GM18868 (cell line): ENCODE measurements at regions not wholly inside any gene's neighbourhood (a gene's known extent, or its start where the extent isn't known, plus 50 kb on each side); places are given as distances from the start of the nearest gene placed in this dataset.
"Not testable (repeated sequence)": the region's sequence is repeated elsewhere in the genome, so short reads cannot be mapped to it uniquely, and the experiment has no call there.

Experiments
- ATAC-seq: cut with Tn5 transposase; IDR thresholded peaks from one replicate; pipeline ENCODE4 v1.9.1; 2021; ENCODE audit warnings: mild to moderate bottlenecking, moderate library complexity; ENCODE audit not compliant: unreplicated experiment

DNA sequence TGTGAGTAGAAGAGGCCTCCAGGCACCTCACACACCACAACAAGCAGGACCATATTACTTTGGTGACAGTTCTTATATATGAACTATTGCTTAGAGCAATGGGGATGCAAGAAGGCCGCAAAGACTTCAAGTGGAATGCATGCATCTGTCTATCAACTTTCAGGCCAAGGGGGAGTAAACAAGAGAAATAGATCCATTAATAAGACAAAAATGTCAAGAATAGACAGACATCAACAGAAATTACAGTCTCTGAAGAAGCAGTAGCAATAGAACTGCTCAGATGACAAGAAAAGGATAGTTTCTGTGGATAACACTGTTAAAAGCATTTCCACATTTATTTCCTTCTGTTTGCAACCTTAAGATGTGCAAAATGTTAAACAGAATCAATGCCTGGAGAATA is 1057.7 kb downstream of the UQCRFS1 start:
- ATAC-seq = no peak

DNA sequence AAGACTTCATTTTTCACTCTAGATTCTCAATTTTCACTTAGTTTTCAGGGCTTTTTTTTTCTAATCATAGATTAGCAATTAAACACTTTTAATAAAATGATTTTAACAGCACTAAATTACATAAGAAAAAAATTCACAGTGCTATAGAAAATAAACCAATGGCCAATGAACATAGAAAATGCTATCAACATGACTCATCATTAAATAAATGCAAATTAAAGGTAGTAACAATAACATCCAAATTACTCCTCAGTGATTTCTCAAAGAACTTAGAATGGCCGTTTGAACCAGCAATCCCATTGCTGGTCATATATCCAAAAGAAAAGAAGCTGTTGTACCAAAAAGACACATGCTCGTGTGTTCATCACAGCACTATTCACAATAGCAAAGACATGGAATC is 1058.9 kb downstream of the UQCRFS1 start:
- ATAC-seq = no peak

DNA sequence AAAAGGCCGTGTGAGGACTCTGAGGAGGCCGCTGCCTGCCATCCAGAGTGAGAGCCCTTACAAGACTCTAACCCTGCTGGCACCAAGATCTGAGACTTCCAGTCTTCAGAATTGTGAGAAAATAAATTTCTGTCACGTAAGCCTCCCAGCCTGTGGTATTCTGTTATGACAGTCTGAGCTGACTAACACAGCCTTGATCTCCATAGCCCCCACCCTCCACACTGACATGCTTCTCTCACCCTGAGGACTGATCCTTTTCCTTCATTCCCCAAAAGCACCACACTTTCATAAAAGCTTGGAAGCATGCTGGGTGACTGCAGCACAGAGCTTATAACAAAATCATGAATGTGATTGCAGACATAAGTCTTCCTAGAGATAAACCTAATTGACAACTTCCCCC is 1059.8 kb downstream of the UQCRFS1 start:
- ATAC-seq = no peak

DNA sequence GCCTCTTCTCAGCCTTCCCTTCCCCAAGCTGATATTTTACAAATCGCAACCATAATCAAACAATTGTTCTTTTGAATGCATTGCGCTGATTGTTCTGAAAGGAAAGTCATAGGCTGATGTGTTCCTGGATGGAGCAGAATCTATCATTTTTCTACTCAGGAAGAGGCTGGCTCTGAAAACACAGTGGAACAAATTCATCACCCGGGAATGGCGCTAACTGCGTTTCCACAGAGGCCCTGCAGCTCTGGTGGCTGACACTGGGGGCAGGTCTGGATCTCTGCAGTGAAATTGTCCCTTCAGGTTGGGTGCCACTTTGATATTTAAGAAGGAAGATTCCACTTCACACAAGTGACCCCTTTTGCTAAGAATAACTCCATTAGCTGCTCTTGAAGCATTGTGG is 1060.8 kb downstream of the UQCRFS1 start:
- no peak for ATAC-seq

DNA sequence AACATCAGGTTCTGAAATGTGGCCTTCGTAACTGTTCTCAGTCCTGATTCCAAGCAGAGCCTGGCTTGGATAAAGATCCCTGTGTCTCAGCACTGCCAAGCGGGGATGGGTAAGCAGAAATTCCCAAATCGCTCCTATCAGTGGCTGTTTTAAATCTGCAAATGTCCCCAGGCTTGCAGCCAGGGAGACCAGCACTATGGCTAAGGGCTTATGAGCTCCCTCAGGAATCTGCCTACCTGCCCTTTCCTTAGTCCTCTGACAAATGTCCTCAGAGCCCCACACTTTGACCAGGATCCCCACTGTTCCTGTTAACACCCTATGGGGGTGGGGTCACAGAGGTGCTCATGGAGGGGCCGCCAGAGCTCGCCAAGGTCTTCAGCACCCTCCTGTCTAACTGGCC is 1062.8 kb downstream of the UQCRFS1 start:
- no peak for ATAC-seq

DNA sequence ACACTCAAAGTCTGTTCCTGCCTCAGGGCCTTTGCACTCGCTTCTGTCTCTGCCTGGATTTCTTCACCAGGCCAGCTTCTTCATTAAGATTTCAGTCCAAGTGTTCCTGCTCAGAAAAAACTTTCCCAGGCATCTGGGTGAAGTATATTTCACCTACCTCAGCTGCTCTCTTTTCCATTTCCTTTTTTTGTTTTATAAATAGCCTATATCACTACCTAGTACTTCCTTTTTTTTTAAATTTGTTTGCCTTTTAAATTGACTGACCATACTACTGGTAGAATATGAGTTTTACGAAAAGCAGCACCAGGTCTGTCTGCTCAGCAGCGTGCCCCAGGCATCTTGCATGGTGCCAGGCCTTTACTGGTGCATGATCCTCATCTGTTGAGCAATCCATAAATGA is 1064.4 kb downstream of the UQCRFS1 start:
- ATAC-seq = no peak

DNA sequence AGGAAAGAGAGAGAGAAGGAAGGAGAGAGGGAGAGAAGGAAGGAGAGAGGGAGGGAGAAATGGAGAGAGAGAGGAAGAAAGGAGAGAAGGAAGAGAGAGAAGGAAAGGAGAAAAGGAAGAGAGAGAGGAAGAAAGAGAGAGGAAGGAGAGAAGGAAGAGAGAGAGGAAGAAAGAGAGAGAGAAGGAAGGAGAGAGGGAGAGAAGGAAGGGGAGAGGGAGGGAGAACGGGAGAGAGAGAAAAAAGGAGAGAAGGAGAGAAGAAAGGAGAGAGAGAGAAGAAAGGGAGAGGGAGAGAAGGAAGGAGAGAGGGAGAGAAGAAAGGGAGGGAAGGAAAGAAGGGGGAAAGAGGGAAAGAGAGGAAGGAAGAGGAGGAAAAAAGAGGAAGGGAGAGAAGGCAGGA is 1070.7 kb downstream of the UQCRFS1 start:
- no peak for ATAC-seq

DNA sequence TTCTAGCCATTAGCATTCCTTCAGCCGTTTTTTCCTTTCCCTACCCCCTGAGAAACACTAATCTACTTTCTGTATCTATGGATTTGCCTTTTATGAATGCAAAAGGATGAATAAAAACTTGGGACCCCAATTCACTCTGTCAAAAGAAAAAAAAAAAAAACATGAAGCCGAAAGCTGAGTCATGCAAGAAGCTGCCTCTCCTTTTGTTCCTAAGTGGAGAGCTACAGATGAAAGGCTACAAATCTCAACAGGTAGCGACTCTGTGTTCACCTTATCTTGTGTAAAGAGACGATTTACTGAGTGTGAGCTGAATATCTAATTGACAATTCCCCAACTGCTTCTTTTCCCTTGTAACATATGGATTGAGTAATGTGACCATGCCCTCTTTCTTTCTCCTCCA is 1072.8 kb downstream of the UQCRFS1 start:
- no peak for ATAC-seq

DNA sequence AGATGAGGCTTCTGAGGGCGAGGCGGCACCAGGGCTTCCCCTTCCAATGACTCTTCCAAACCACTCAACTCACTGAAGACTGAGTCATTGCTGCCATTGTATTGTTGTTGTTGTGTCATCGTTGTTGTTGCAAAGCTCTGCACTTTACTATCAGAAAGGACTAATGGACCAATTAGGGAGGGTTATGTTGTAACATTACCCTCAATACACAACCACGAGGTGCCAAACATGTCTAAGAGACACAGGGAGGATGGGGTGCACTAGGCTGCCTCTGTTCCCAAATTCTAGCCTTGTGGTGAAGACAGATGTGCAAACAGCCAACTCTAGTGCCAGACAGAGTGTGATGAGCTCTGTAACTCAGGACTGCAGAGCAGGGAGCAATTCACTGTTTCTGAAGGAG is 1075.2 kb downstream of the UQCRFS1 start:
- no peak for ATAC-seq

DNA sequence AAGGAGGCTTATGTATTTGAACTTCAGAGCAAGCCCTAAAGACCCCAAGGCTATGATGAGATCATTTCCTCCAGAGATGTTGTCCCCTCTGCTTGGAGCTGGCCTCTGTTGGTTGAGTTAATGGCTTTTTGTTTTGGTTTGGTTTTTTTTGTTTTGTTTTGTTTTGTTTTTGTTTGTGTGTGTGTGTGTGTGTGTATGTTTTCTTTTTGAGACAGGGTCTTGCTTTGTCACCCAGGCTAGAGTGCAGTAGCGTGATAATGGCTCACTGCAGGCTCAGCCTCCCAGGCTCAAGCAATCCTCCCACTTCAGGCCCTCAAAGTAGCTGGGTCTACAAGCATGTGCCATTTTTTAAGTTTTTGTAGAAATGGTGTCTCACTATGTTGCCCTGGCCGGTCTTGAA is 1076.2 kb downstream of the UQCRFS1 start:
- ATAC-seq = no peak

DNA sequence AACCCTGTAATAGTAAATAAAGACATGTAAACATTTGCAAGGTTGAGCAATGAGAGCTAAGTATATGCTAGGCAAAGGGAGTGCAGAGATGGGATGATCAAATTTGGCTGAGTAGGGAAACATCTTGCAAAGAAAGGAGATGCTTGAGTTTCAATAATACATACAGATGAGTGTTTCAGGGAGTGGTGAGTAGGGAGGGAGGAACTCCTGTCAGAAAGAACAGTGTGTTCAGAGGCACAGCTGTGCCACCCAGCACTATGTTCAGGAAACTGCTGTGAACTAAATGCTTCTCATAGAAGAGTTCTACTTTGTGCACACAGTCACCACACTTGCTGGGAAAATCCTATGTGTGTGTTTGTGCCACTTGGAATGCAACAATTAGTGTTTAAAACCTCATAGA is 1077.1 kb downstream of the UQCRFS1 start:
- no peak for ATAC-seq

DNA sequence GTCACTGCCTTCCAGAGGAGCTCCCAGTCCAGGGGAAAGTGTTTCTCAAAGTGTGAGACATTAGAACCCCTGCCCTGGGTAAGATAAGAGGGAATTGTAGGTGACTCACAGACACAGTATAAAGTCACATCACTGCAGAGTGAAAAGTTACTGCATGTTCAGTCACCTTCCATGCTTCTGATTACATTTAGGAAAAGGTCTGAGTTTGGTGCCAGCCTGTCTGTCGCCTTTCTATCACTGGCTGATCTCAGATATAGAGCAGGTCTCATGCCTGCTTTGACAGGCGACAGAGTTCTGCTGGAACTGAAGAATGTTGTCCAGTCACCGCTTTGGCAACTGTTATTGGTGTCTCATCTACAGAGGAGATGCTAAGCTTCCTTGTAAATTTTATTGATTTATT is 1078.6 kb downstream of the UQCRFS1 start:
- no peak for ATAC-seq

DNA sequence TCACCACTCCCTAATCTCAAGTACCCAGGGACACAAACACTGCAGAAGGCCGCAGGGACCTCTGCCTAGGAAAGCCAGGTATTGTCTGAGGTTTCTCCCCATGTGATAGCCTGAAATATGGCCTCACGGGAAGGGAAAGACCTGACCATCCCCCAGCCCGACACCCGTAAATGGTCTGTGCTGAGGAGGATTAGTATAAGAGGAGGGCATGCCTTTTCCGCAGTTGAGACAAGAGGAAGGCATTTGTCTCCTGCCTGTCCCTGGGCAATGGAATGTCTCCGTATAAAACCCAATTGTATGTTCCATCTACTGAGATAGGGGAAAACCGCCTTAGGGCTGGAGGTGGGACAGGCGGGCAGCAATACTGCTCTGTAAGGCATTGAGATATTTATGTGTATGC is 1082.1 kb downstream of the UQCRFS1 start:
- not testable (repeated sequence) for ATAC-seq

DNA sequence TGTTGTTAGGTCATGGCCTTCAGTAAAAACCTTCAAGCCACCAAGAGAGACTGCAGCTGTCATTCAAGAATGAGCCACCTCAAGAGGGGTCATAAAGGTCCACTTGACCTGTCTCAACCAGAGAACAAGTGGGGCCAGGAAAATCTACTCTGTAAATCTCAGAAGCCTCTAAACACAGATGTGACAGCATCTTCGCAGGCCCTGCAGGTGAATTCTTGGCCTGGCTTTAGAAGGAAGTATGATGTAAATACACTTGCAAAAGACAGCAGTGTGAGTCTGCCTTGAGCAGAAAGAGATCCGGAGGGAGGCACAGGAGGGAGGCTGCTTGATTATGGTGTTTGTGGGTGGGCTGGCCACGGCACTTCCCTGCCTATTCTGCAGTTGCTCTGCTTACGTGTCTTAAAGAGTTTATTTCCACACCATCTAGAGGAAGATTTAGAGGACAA is 1082.9 kb downstream of the UQCRFS1 start:
- ATAC-seq = no peak

DNA sequence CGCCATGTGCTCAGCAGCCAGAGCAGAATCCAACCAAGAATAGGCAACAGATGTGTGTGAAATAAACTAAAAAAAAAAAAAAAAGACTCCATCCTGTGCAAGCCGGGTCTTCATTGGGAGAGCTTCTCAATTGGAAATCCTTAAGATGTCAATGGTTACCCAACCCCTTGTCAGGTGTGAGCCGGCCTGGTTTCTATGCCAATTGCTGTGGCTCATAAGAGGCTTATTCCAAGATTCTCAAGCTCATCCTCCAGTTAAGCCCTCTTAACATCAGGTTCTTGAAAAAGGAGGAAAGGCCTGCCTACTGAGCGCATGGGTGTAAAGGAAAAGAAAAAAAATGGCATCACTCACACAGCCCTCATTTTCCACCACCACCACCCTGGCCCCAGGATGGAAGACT is 1084.6 kb downstream of the UQCRFS1 start:
- ATAC-seq = no peak

DNA sequence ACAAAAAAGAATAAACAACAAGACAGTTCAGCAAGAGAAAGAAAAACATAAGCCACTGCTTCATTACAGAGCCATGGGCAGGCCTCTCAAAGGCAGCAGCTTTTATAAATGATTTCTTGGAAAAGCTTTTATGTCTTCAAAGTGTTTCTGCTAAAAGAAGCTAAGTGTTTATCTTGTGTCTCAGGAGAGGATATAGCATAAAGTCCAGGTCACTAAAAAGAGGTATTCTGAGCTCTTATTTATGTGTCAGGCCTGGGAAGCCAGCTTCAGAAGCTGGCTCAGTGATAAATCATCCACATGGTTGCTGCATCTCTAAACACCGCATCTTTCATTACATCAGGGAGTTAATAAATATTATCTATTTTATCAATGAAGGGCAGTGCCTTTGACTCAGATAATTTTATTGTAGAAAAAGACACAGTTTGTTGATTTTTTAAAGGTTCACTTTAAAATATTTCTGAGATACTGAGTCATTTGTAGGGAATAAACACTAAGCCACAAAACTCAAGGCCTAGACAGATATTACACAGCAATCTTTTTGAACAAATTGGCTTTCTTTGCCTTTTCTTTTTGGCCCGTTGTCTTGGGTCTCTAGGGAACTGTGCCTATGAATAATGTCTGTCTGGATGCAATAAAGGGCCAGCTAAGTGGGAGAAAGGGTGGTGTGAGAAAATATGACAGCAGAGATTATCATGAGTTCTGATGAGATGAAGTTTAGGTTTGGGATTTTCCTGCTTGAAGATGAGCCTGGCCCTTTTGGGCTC is 1086.6 kb downstream of the UQCRFS1 start:
- no peak for ATAC-seq

DNA sequence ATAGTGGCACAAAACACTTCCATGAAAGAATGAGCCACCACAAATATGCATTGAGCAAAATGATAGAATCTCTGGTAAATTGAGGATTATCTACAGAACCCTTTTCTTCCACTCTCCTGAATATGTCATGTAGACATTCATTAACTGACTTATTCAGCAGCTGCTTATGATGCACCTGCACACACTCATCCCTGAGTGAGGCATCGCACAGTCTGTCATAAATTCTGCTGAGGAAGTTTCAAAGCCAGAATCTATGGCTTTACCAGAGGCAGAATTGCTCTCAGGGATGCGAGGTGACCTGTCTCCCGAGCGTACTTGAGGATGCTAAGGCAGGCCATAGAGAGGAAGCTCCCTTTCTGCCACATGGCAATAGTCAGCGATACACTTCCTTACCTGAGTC is 1090.2 kb downstream of the UQCRFS1 start:
- no peak for ATAC-seq

DNA sequence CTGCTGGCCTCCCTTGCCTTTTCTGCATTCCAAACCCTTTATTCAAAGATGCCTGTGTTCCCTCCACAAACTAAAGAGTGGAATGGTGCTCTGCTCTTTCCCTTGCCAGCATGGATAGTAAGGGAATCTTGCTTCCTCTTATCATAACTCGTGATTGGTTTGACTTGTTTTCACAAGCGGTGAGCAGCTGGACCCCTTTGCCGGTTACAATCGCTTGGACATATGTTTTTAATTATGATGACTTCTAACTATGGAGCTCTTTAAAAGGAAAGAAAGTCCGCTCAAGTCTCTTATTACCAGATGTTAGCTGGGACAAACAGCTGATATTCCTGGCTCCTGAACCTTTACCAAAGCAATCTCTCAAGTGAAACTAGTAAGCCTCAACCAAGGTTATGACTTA is 1094.7 kb downstream of the UQCRFS1 start:
- no peak for ATAC-seq

DNA sequence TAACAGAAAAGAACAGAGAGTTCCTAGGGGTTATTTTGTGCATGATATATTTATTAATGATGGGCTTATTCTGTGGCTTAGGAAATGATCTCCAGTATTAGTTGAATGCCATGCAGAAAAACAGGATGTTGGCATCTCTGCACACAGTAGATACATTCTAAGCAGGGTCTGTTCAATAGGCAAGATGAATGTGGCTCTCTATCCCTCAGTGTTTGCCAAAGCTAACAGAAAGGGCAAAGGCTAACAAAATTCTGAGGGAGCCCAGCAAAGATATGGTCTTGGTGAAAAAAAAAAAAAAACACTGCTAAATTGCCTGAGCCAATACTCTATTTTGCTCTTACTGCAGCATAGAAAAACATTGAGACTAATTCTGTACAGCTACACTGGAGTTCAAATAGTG is 1095.8 kb downstream of the UQCRFS1 start:
- ATAC-seq = no peak

DNA sequence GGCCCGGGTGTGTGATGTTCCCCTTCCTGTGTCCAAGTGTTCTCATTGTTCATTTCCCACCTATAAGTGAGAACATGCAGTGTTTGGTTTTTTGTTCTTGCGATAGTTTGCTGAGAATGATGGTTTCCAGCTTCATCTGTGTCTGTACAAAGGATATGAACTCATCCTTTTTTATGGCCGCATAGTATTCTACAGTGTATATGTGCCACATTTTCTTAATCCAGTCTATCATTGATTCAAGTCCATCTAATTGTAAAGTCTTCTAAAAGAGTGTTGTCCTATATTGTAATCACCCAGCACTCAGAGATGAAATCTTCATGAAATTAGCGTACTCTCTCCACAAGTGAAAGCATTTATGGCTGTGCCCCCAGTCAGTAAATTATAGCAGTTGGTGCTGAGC is 1096.6 kb downstream of the UQCRFS1 start:
- ATAC-seq = not testable (repeated sequence)

DNA sequence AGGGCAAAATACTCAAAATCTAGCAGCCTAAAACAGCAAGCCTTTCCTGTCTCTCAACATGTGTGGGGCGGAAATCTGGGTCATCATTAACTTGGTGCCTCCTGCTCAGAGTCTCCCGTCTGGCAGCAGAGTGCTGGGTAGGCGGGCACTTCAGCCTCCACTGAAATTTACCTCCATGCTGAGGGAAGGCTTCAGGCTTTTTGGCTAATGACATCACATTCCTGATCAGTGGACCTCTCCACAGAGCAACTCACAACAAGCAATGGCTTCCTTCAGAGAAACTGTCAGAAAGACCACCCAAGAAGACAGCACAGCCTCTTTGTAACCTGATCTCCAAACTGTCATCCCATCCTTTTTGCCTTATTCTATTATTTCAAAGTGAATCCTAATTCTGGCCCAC is 1109.0 kb downstream of the UQCRFS1 start:
- no peak for ATAC-seq

DNA sequence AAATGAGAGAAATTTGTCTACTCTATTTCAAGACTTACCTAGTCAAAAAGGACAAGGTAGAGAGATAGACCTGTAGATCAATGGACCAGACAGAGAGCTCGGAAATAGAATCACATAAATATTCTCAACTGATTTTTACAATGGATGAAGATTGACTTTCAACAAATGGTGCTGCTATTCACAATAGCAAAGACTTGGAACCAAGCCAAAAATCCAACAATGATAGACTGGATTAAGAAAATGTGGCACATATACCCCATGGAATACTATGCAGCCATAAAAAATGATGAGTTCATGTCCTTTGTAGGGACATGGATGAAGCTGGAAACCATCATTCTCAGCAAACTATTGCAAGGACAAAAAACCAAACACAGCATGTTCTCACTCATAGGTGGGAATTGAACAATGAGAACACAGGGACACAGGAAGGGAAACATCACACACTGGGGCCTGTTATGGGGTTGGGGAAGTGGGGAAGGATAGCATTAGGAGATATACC is 1128.2 kb downstream of the UQCRFS1 start:
- ATAC-seq = not testable (repeated sequence)

DNA sequence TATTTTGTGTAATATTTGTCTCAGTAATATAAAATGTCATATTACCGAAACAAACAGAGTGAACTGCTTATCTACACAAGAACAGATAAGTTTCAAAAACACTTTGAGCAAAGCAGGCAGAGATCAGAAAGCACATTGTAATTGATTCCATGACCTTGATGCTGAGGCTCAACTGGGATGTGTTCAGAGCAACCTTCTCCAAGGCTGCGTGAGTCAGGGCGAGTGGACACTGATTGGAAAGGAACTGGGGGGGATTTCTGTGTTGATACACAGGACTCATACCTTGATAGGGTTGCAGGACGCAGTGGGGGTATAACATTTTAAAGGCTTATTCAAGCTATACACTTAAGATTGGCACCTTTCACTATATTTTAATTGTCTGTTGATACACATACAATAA is 1136.3 kb downstream of the UQCRFS1 start:
- no peak for ATAC-seq
